Dedifferentiated amniotic fluid mesenchymal stem cell (primary cell): ENCODE measurements at regions not wholly inside any gene's neighbourhood (a gene's known extent, or its start where the extent isn't known, plus 50 kb on each side); places are given as distances from the start of the nearest gene placed in this dataset.
"Not testable (repeated sequence)": the region's sequence is repeated elsewhere in the genome, so short reads cannot be mapped to it uniquely, and the experiment has no call there.

Experiments
- DNase-seq: peaks from one replicate; pipeline ENCODE4 v3.0.0-alpha.2; 2016; ENCODE audit errors: extremely low spot score

GRCh38 chr10:22158426-22158825 is 59.4 kb downstream of the EBLN1 start:
- DNase-seq: no peak

DNA sequence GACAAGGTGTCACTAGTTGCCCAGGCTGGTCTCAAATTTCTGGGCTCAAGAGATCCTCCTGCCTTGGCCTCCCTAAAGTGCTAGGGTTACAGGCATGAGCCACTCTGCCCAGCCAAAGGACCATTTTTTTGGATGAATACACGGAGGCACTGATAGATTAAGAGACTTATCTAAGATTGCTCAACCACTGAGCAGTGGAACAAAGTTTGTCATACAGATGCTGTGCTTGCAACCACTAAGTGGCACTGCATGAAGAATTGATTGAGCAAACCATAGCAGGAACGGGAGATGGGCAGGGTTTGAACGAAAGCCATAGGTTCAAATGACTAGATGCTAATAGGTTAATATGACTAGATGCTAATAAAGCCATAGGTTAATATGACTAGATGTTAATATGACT is 61.1 kb downstream of the EBLN1 start:
- DNase-seq: no peak

GRCh38 chr10:22152403-22152802 is 65.4 kb downstream of the EBLN1 start:
- DNase-seq: no peak

DNA sequence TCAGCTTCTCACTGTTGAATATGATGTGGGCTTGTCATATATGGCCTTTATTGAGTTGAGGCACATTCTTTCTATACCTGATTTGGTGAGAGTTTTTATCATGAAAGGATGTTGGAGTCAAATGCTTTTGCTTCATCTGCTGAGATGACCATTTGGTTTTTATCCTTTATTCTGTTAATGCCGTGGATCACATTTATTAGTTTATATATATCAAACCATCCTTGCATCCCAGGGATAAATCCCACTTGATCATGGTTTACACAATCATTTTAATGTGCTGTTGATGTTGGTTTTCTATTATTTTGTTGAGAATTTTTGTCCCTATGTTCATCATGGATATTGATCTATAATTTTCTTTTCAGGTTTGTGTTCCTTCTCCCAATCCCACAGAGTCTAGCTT is 67.0 kb downstream of the EBLN1 start:
- DNase-seq: no peak

DNA sequence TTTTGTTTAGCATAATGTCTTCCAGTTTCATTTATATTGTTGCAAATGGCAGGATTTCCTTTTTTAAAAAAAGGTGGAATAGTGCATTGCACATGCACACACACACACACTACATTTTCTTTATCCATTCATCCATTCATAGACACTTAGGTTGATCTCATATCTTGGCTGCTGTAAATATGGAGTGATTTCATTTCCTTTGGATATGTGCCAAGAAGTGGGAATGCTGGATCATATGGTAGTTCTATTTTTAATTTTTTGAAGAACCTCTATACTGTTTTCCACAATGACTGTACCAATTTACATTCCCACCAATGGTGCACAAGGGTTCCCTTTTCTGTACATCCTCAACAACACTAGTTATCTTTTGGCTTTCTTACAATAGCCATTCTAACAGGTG is 68.9 kb downstream of the EBLN1 start:
- DNase-seq: no peak

- not testable (repeated sequence) for DNase-seq
Observed at GRCh38 chr10:22145873-22146272, 71.9 kb downstream of the EBLN1 start.

GRCh38 chr10:22137542-22137941 is 80.3 kb downstream of the EBLN1 start:
- DNase-seq: no peak

- no peak for DNase-seq
Observed at GRCh38 chr10:22135591-22135990, 82.2 kb downstream of the EBLN1 start.

DNA sequence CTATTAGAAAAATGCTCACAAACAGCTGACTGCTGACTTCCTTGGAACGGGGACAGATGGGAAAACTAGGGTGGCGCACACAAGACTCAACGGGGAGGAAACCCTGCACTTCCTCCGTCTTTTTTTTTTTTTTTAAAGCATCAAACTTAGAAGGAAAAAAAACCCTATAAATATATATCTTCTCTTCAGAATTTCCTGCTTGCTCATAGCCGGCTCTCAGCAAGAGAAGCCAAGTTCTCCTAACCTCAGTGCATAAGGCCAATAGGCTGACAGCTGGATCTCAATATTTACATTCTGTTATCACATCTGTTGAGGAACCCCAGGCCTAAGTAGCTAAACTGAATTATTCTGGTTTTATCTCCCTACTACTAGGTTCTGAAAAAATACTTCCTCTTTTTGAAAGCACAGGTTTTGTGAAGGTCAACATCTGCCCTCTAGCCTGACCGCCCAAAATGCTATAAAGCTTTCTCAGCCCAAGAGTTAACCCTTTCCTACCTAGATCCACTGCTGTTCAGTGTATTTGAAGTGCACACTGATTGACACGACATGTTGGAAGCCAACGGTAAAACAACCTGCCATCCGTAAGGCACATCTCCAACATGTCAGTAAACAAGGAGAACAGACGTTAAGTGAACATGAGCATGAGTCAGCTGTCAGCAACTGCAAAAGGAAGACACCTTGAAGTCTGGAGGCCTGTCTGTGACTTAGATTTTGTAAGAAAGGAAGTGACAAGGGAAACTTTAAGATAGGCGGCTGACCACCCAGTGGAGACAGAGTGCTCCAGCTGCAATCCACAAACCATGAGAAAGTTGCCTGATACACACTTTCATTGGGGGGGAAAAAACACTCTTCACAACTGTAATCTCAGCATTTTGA is 83.8 kb downstream of the EBLN1 start:
- no peak for DNase-seq

- DNase-seq: not testable (repeated sequence)
Observed at GRCh38 chr10:22130824-22131223, 87.0 kb downstream of the EBLN1 start.

DNA sequence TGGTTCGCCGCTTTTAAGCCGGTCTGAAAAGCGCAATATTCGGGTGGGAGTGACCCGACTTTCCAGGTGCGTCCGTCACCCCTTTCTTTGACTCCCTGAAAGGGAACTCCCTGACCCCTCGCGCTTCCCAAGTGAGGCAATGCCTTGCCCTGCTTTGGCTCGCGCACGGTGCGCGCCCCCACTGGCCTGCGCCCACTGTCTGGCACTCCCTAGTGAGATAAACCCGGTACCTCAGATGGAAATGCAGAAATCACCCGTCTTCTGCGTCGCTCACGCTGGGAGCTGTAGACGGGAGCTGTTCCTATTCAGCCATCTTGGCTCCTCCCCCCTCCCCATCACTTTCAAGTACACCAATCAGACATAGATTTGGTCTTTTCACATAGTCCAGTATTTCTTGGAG is 88.2 kb downstream of the EBLN1 start:
- DNase-seq: not testable (repeated sequence)

- not testable (repeated sequence) for DNase-seq
Observed at GRCh38 chr10:22121181-22121580, 96.6 kb downstream of the EBLN1 start.

- not testable (repeated sequence) for DNase-seq
Observed at GRCh38 chr10:22120072-22120471, 97.7 kb downstream of the EBLN1 start.

DNA sequence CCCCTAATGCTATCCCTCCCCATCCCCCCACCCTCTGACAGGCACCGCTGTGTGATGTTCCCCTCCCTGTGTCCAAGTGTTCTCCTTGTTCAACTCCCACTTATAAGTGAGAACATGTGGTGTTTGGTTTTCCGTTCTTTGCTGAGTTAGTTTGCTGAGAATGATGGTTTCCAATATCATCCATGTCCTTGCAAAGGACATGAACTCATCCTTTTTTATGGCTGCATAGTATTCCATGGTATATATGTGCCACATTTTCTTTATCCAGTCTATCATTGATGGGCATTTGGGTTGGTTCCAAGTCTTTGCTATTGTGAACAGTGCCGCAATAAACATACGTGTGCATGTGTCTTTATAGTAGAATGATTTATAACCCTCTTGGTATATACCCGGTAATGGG is 98.2 kb downstream of the EBLN1 start:
- not testable (repeated sequence) for DNase-seq

- DNase-seq: no peak
Observed at GRCh38 chr10:22111705-22112104, 106.1 kb downstream of the EBLN1 start.

DNA sequence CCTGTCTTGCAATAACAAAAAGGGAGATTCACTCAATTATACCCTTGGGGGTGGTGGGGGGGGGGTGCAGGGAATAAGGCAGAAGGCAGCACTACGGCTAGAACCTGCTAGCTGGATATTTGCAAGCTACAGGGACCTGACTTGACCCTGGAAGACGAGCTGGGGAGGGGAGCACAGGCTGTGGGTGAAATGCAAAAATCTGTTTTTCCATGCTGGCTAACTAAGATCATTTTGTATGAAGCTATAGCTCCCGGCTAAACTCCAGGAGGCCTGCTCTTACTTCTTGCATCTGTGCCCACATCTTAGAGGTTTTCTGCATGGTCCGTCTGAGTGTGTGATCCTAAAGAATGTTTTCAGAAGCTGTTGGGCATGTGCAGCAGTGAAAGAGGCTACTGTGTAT is 106.6 kb downstream of the EBLN1 start:
- no peak for DNase-seq

DNA sequence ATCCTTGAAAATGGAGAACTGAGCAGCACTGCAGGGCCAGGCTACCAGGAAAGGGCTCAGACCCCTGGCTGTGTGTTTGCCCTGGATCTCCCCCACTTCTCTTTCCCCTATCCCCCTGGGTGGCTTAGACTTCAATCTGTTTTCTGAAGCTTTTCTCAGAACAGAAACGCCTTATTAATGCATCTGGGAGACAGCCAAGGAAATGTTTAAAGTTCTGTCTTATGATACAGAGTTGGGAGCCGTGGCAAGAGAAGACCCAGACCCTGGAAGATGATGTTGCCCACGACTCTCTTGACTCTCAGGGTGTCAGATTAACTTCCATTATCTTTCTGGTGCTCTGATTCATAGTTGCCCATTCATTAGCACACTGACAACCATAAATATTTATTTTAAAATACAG is 107.1 kb downstream of the EBLN1 start:
- no peak for DNase-seq

DNA sequence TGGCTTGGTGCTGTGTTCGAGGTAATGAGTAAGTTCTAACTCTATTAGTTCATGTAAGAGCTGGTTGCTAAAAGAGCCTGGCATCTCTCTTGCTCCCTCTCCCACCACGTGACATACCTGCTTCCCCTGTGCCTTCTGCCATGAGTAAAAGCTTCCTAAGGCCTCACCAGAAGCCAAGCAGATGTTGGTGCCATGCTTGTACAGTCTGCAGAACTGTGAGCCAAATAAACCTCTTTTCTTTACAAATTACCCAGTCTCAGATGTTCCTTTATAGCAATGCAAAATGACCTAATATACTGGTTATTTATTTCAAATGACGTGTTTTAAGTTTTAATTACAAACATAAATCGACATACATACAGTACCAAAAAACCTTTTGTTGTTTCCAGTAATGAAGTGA is 101.7 kb upstream of the DNAJC1 start:
- DNase-seq: no peak

- no peak for DNase-seq
Observed at GRCh38 chr10:22103701-22104470, 100.4 kb upstream of the DNAJC1 start.

- DNase-seq: no peak
Observed at GRCh38 chr10:22097696-22098095, 94.2 kb upstream of the DNAJC1 start.

GRCh38 chr10:22091260-22091659 is 87.7 kb upstream of the DNAJC1 start:
- not testable (repeated sequence) for DNase-seq

DNA sequence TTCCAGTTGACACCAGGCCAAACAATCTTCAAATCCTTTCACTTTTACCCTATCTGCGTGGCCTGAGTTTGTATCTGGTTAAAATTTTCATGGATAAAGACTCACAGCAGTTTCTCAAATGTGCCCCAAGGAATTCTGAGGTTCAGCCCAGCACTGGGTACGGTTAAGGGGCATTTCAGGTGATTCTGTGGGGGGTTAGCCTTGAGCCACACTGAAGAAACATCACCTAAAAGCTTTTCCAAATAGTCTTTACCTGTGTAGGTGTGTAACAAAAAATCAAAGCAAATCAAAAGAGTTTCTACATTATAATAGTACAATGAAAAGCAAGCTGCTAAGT is 83.8 kb upstream of the DNAJC1 start:
- no peak for DNase-seq

GRCh38 chr10:22086730-22087401 is 83.3 kb upstream of the DNAJC1 start:
- DNase-seq: peak; percentile 86
